GM12892 (cell line): ENCODE measurements at regions not wholly inside any gene's neighbourhood (a gene's known extent, or its start where the extent isn't known, plus 50 kb on each side); places are given as distances from the start of the nearest gene placed in this dataset.

Source experiments
- POLR2A ChIP-seq: IDR thresholded peaks from 2 replicates; pipeline ENCODE4 v1.6.1; 2011; ENCODE audit warnings: low read depth, low read length, control low read depth
- POLR2AphosphoS5 ChIP-seq: IDR thresholded peaks from 2 replicates; pipeline ENCODE4 v1.6.1; 2011; ENCODE audit warnings: low read depth, low read length, control low read depth
- TAF1 ChIP-seq: IDR thresholded peaks from 2 replicates; pipeline ENCODE4 v1.6.1; 2011; ENCODE audit warnings: low read depth, mild to moderate bottlenecking, control low read depth, low read length, borderline replicate concordance

- no peak for TF ChIP-seq POLR2A
- TF ChIP-seq POLR2AphosphoS5, result no peak
- TF ChIP-seq TAF1, result no peak
Measured at GRCh38 chr18:54720620-54721019, 107.7 kb upstream of the RAB27B start.
